Stomach (tissue), 8 donors: ENCODE measurements at regions not wholly inside any gene's neighbourhood (a gene's known extent, or its start where the extent isn't known, plus 50 kb on each side); places are given as distances from the start of the nearest gene placed in this dataset.

Experiments
- DNase-seq, 2 donors: peaks; one replicate each; pipeline versions ENCODE4 v3.0.0 to v3.0.0-alpha.2; 2013 to 2019
- H3K27ac ChIP-seq, 5 donors: fragments of 200-600 bp in 4 of 5; sonication (generic) in 4 of 5; one replicate each; pipeline ENCODE4 v1.5.1; 2013 to 2019; ENCODE audit warnings: mild to moderate bottlenecking in 1 of 5, moderate library complexity in 1 of 5
- H3K27me3 ChIP-seq, 3 donors: fragments of 200-600 bp; sonication (generic); one replicate each; pipeline ENCODE4 v1.5.1; 2017 to 2019; ENCODE audit warnings: mixed run types in 1 of 3
- H3K36me3 ChIP-seq, 4 donors: fragments of 200-600 bp; sonication (generic); 1 replicate in 3 of 4; 2 replicates in 1 of 4; pipeline ENCODE4 v1.5.1; 2016 to 2019
- H3K4me1 ChIP-seq, 4 donors: fragments of 200-600 bp; sonication (generic); one replicate each; pipeline ENCODE4 v1.5.1; 2016 to 2019
- H3K4me3 ChIP-seq, 4 donors: fragments of 200-600 bp; sonication (generic) in 3 of 4; one replicate each; pipeline ENCODE4 v1.5.1; 2016 to 2019; ENCODE audit warnings: mild to moderate bottlenecking in 1 of 4
- H3K9me3 ChIP-seq, 4 donors: fragments of 200-600 bp; sonication (generic); one replicate each; pipeline ENCODE4 v1.5.1; 2016 to 2019
- EP300 ChIP-seq: sonication (generic); formaldehyde crosslinking; IDR thresholded peaks from one replicate; pipeline ENCODE4 v1.6.1; 2017; ENCODE audit warnings: antibody characterized with exemption
- POLR2A ChIP-seq, 4 donors: fragments of 450-650 bp; IDR thresholded peaks; one replicate each; pipeline ENCODE4 v1.6.1; 2016; ENCODE audit warnings: antibody characterized with exemption in 4 of 4, control low read depth in 2 of 4, mild to moderate bottlenecking in 1 of 4, moderate library complexity in 1 of 4
- POLR2AphosphoS5 ChIP-seq, 3 donors: sonication (generic); formaldehyde crosslinking; IDR thresholded peaks; one replicate each; pipeline ENCODE4 v1.6.1; 2016; ENCODE audit warnings: antibody characterized with exemption in 3 of 3
- WGBS, 5 donors: extraction: QIAGEN DNeasy Blood & Tissue Kit in 3 of 5; methylation state at CpG; one replicate each; pipeline versions ENCODE4 v1.1.5 to v1.1.7; 2013 to 2018; 5-methylcytosine and 5-hydroxymethylcytosine counted together
- intact Hi-C: fragments of 100-400 bp; cut with DNase I; formaldehyde crosslinking; loops from one replicate; pipeline ENCODE4 v1.15.1; 2023; ENCODE audit warnings: low total_unique reads
- TF ChIP-seq, protein P1 (sequence below), 7 experiments: fragments of 450-650 bp in 4 of 7; fragments of 200-600 bp in 3 of 7; sonication (generic) in 3 of 7; IDR thresholded peaks; one replicate each; pipeline ENCODE4 v1.5.1; 2016 to 2019; ENCODE audit warnings: antibody characterized with exemption in 7 of 7, control low read depth in 2 of 7, mild to moderate bottlenecking in 1 of 7
- donor health status: healthy with polysubstance abuse.
- donor health status: Bipolar disorder and iron deficiency.
- donor health status: healthy.

DNA sequence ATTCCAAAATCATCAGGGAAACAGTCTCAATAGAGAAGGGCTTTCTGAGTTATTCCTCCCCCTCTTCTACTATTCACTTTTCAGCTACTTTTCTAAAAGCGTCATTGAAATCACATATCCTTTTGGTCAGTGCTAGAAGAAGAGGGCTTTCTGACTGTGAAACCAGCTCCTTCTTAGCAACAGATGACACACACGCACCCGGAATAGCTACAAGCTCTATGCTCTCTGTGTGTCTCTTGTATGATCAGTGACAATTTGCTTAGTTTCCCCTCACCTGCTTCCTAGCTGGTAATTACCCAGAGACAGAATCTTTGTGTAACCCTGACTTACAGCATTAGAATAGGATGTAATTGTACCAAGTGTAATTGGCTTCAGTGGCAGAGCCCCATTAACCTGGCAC lies 268.1 kb upstream of the SLITRK2 start:
- no peak overlapping the region for H3K27ac ChIP-seq
- intact Hi-C loops: no loop called here
- WGBS, 5 donors: 66 to 87% (median 79%) methylated on average over 3 of the region's 3 CpGs
- no peaks in the 10 kb centered on the region for H3K4me1 ChIP-seq
- peaks cover 0 to 7% (median 3%) of the 10 kb centered on the region in 4 donors for H3K9me3 ChIP-seq
- H3K36me3 ChIP-seq: no peaks in the 10 kb centered on the region
- H3K27me3 ChIP-seq: no peaks in the 10 kb centered on the region
- TF ChIP-seq, protein P1, sequence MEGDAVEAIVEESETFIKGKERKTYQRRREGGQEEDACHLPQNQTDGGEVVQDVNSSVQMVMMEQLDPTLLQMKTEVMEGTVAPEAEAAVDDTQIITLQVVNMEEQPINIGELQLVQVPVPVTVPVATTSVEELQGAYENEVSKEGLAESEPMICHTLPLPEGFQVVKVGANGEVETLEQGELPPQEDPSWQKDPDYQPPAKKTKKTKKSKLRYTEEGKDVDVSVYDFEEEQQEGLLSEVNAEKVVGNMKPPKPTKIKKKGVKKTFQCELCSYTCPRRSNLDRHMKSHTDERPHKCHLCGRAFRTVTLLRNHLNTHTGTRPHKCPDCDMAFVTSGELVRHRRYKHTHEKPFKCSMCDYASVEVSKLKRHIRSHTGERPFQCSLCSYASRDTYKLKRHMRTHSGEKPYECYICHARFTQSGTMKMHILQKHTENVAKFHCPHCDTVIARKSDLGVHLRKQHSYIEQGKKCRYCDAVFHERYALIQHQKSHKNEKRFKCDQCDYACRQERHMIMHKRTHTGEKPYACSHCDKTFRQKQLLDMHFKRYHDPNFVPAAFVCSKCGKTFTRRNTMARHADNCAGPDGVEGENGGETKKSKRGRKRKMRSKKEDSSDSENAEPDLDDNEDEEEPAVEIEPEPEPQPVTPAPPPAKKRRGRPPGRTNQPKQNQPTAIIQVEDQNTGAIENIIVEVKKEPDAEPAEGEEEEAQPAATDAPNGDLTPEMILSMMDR (IDR thresholded peaks at IDR 0.05): no peak
- TF ChIP-seq POLR2AphosphoS5 (IDR thresholded peaks at IDR 0.05): no peak
- no peak for TF ChIP-seq POLR2A (IDR thresholded peaks at IDR 0.05)
- TF ChIP-seq EP300: no peak
- H3K4me3 ChIP-seq: no peak overlapping the region
- no peak for DNase-seq

DNA sequence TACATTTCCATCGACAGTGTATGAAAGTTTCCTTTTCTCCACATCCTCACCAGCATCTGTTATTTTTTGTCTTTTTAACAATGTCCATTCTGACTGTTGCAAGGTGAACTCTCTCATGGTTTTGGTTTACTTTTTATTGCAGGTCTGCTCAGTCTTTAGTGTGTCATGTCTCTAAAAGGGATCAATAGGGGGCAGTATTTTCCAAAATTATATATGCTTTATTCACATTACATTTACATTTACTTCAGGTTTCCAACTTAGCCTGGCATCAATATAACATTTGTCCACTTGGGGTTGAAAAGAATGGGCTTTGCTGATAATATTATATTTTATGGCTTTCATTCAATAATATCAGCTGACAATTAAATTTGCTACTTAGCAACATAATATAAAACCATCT lies 265.0 kb upstream of the SLITRK2 start:
- no peaks in the 10 kb centered on the region for H3K9me3 ChIP-seq
- no peaks in the 10 kb centered on the region for H3K27me3 ChIP-seq
- H3K4me1 ChIP-seq: no peaks in the 10 kb centered on the region
- no peak for DNase-seq
- no peaks in the 10 kb centered on the region for H3K36me3 ChIP-seq
- H3K27ac ChIP-seq: no peak overlapping the region
- 29 to 39% (median 33%) methylated on average over 1 of the region's 1 CpG for WGBS, 5 donors
- H3K4me3 ChIP-seq: no peak overlapping the region
- TF ChIP-seq, protein P1 (IDR thresholded peaks at IDR 0.05): no peak
- TF ChIP-seq POLR2A (IDR thresholded peaks at IDR 0.05) (no peak), POLR2AphosphoS5 (IDR thresholded peaks at IDR 0.05) (no peak), EP300 (no peak)
- intact Hi-C loops: no loop called here

DNA sequence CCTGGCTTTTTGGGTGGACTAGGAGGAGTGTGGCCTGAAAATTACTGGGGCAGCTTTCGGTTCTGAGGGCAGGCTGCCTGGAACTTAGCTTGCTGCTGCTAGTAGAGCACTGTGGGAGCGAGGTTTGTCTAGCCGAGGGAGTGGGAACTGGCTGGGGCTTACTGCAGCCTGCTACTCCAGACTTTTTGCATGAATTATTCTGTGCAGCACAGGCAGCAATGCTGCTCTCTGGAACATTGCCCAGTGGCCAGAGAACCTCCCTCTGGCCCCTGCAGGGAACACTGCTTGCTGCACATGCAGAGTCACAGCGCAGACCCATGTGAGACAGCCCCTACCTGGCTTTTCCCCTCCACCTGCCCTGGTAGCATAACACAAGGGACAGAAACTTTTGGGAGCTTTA lies 263.9 kb upstream of the SLITRK2 start:
- DNase-seq: no peak
- Histone ChIP-seq H3K4me3 (no peak overlapping the region), H3K9me3 (no peaks in the 10 kb centered on the region), H3K36me3 (no peaks in the 10 kb centered on the region), H3K27ac (no peak overlapping the region), H3K27me3 (no peaks in the 10 kb centered on the region), H3K4me1 (no peaks in the 10 kb centered on the region)
- 64 to 93% (median 79%) methylated on average over 2 to 4 of the region's 4 CpGs for WGBS, 5 donors
- intact Hi-C loops: no loop called here
- TF ChIP-seq POLR2AphosphoS5 (IDR thresholded peaks at IDR 0.05) (no peak), EP300 (no peak), POLR2A (IDR thresholded peaks at IDR 0.05) (no peak)
- TF ChIP-seq, protein P1 (IDR thresholded peaks at IDR 0.05): no peak

DNA sequence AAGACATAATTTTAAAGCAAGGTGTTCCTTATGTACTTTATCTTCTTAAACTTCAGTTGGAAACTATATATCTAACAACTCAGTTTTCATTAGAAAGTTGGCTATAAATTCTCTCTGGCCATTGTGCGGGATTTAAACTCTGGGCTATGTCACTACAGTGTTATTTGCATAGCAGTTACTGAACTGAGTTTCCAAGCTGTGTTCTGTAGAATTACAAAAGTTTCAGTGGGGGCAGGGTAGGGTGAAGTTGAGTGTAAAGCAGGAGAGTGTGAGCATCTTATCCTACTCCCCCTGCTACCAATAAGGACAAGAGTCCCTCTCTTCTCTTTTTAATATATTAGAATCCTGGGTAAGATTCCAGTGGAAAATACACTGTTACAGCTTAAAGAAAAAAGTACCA lies 254.5 kb upstream of the SLITRK2 start:
- Histone ChIP-seq H3K4me1 (no peaks in the 10 kb centered on the region), H3K27ac (no peak overlapping the region), H3K27me3 (no peaks in the 10 kb centered on the region), H3K4me3 (no peak overlapping the region), H3K9me3 (no peaks in the 10 kb centered on the region), H3K36me3 (no peaks in the 10 kb centered on the region)
- TF ChIP-seq POLR2AphosphoS5 (IDR thresholded peaks at IDR 0.05): no peak
- no peak for TF ChIP-seq POLR2A (IDR thresholded peaks at IDR 0.05)
- TF ChIP-seq, protein P1 (IDR thresholded peaks at IDR 0.05): no peak
- TF ChIP-seq EP300: no peak
- no peak for DNase-seq
- intact Hi-C loops: no loop called here
- WGBS, 5 donors: 45 to 57% (median 56%) methylated on average over 1 of the region's 1 CpG
